OCI-LY1 (cell line): ENCODE measurements at regions not wholly inside any gene's neighbourhood (a gene's known extent, or its start where the extent isn't known, plus 50 kb on each side); places are given as distances from the start of the nearest gene placed in this dataset.

Experiments used
- CTCF ChIP-seq: fragments of 200-600 bp; sonication (generic), shearing (Covaris generic); IDR thresholded peaks from 2 replicates; pipeline ENCODE4 v1.5.1; 2017; ENCODE audit warnings: mild to moderate bottlenecking, antibody characterized with exemption, low read length, moderate library complexity, mixed read lengths
- EZH2 ChIP-seq: fragments of 200-600 bp; sonication (generic), shearing (Covaris generic); IDR thresholded peaks from 2 replicates; pipeline ENCODE4 v1.8.0; 2017; ENCODE audit warnings: borderline replicate concordance, mixed run types, mild to moderate bottlenecking, antibody characterized with exemption, low read length, moderate library complexity, mixed read lengths

GRCh38 chr4:86487738-86488348 lies 106.3 kb upstream of the PTPN13 start:
- TF ChIP-seq CTCF (no peak), EZH2 (no peak)
